ENCODE measurements at regions not wholly inside any gene's neighbourhood (a gene's known extent, or its start where the extent isn't known, plus 50 kb on each side); places are given as distances from the start of the nearest gene placed in this dataset.

- POLR2A ChIA-PET: no interaction called here
- Histone ChIP-seq H3K36me3 (ENCODE audit: control insufficient read depth in 2 of 2, insufficient read depth in 1 of 2, low read length in 2 of 2) (no peaks in the 10 kb centered on the region), H3K4me1 (ENCODE audit: control insufficient read depth, insufficient read depth, low read length) (no peaks in the 10 kb centered on the region), H3K27ac (ENCODE audit: extremely low read depth, low read depth, low read length) (no peak overlapping the region), H3K4me3 (ENCODE audit: low read depth, low read length) (no peak overlapping the region), H3K9me3 (ENCODE audit: control insufficient read depth, insufficient read depth, low read depth, low read length) (no peaks in the 10 kb centered on the region)
- CTCF ChIA-PET: interaction anchor here (0.7 to 1.3 kb wide), 3 partner anchors 10 to 387 kb away, joined by 3 to 5 read pairs (median 4); no protein-coding TSS in a partner anchor
- no peak for TF ChIP-seq OSR2 (tag by site-specific recombination; IDR thresholded peaks at IDR 0.05)
Measured at GRCh38 chr7:12064586-12065127, 146.4 kb upstream of the TMEM106B start.

- Histone ChIP-seq H3K4me3 (ENCODE audit: low read depth, low read length) (no peak overlapping the region), H3K4me1 (ENCODE audit: control insufficient read depth, insufficient read depth, low read length) (no peaks in the 10 kb centered on the region), H3K36me3 (ENCODE audit: control insufficient read depth in 2 of 2, insufficient read depth in 1 of 2, low read length in 2 of 2) (no peaks in the 10 kb centered on the region), H3K9me3 (ENCODE audit: control insufficient read depth, insufficient read depth, low read depth, low read length) (no peaks in the 10 kb centered on the region), H3K27ac (ENCODE audit: extremely low read depth, low read depth, low read length) (no peak overlapping the region)
- ChIA-PET POLR2A (no interaction called here), CTCF (interaction anchor here (0.7 to 1.5 kb wide), 5 partner anchors 10 to 1319 kb away, joined by 3 to 5 read pairs (median 3); no protein-coding TSS in a partner anchor)
- TF ChIP-seq ZNF239 (tag by site-specific recombination; IDR thresholded peaks at IDR 0.05) (no peak), ZNF146 (tag by site-specific recombination; IDR thresholded peaks at IDR 0.05) (no peak), ZBTB6 (tag by site-specific recombination; IDR thresholded peaks at IDR 0.05) (no peak), KLF10 (tag by site-specific recombination; IDR thresholded peaks at IDR 0.05) (no peak), ZNF600 (tag by site-specific recombination; IDR thresholded peaks at IDR 0.05) (no peak), ZNF274 (IDR thresholded peaks at IDR 0.05; ENCODE audit: low read length) (no peak), ZNF274 (tag by site-specific recombination; IDR thresholded peaks at IDR 0.05; ENCODE audit: borderline replicate concordance) (no peak), ZNF529 (tag by site-specific recombination; IDR thresholded peaks at IDR 0.05; ENCODE audit: insufficient replicate concordance) (no peak), ZNF747 (tag by site-specific recombination; IDR thresholded peaks at IDR 0.05) (no peak), ZNF140 (tag by site-specific recombination; IDR thresholded peaks at IDR 0.05) (no peak), ZFP3 (tag by site-specific recombination; IDR thresholded peaks at IDR 0.05; ENCODE audit: low read depth) (no peak), PBX3 (CRISPR knock-in tag; IDR thresholded peaks at IDR 0.05) (no peak), ZNF514 (tag by site-specific recombination; IDR thresholded peaks at IDR 0.05) (no peak), ZEB2 (tag by site-specific recombination; IDR thresholded peaks at IDR 0.05) (no peak)
Measured at GRCh38 chr7:12066004-12066403, 145.1 kb upstream of the TMEM106B start.

- no peak for TF ChIP-seq ZBTB21 (tag by site-specific recombination; IDR thresholded peaks at IDR 0.05)
- TF ChIP-seq ZNF350 (tag by site-specific recombination; IDR thresholded peaks at IDR 0.05): no peak
- no peak for TF ChIP-seq GLIS1 (tag by site-specific recombination; IDR thresholded peaks at IDR 0.05)
- TF ChIP-seq YY1 (tag by site-specific recombination; IDR thresholded peaks at IDR 0.05): no peak
- no peaks in the 10 kb centered on the region for H3K9me3 ChIP-seq (ENCODE audit: control insufficient read depth, insufficient read depth, low read depth, low read length)
- ChIA-PET CTCF (interaction anchor here (0.7 to 1.5 kb wide), 2 partner anchors 425 to 1319 kb away, joined by 3 to 5 read pairs; no protein-coding TSS in a partner anchor), POLR2A (no interaction called here)
- no peaks in the 10 kb centered on the region for H3K4me1 ChIP-seq (ENCODE audit: control insufficient read depth, insufficient read depth, low read length)
- H3K27ac ChIP-seq (ENCODE audit: extremely low read depth, low read depth, low read length): no peak overlapping the region
- H3K36me3 ChIP-seq (ENCODE audit: control insufficient read depth in 2 of 2, insufficient read depth in 1 of 2, low read length in 2 of 2): no peaks in the 10 kb centered on the region
- H3K4me3 ChIP-seq (ENCODE audit: low read depth, low read length): no peak overlapping the region
Measured at GRCh38 chr7:12066521-12066920, 144.6 kb upstream of the TMEM106B start.

All from HEK293 (cell line).